ENCODE measurements at regions not wholly inside any gene's neighbourhood (a gene's known extent, or its start where the extent isn't known, plus 50 kb on each side); places are given as distances from the start of the nearest gene placed in this dataset.

DNA sequence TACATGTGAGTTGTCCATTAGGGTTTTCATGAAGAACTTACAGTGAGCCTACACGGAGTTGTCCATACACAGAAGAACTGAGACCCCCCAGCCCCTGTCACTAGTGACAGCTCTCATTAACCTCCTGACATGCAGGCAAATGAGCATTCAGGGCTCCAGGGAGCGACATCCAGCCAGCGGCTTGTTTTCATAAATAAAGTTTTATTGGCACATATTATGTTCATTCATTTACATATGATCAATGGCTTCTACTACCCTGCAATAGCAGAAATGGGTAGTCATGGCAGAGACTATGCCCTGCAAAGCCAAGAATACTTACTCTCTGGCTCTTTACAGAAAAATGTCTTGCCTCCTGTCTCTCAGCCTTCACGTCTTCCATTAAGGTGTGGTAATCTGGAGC, 553.5 kb downstream of the EDEM1 start:
- DNase-seq (ENCODE audit: low read depth, low spot score) (no peak), FAIRE-seq (no peak)
- no peak overlapping the region for H3K27ac ChIP-seq (ENCODE audit: insufficient read depth, low read depth, low read length)
- no peak overlapping the region for H2AFZ ChIP-seq (ENCODE audit: low read depth, low read length)
- H3K79me2 ChIP-seq (ENCODE audit: control insufficient read depth, insufficient read depth, low read length): no peaks in the 10 kb centered on the region
- intact Hi-C loops (cut with micrococcal nuclease): no loop called here
- H3K9ac ChIP-seq (replicated peaks; ENCODE audit: extremely low read depth, insufficient read depth, low read length): no peak overlapping the region
- BruUV-seq (replicated peaks): no TSS peak
- H4K20me1 ChIP-seq (replicated peaks; ENCODE audit: control insufficient read depth, extremely low read depth, insufficient read depth, low read length): no peaks in the 10 kb centered on the region
- no peak overlapping the region for H3K4me2 ChIP-seq (ENCODE audit: insufficient read depth, low read length)
- ChIA-PET POLR2A (no interaction called here), CTCF (no interaction called here)
- dilution Hi-C loops (cut with MboI; ENCODE audit: extremely low pct_ligation_motif_present, low sequenced_read_pairs): no loop called here
- H3K36me3 ChIP-seq (ENCODE audit: control insufficient read depth in 2 of 2, extremely low read depth in 1 of 2, insufficient read depth in 2 of 2, low read length in 2 of 2): no peaks in the 10 kb centered on the region
- H3K27me3 ChIP-seq (ENCODE audit: control insufficient read depth in 2 of 2, insufficient read depth in 2 of 2, low read length in 2 of 2): no peaks in the 10 kb centered on the region
- H3K4me3 ChIP-seq (replicated peaks in 1 of 3; ENCODE audit: insufficient read depth in 1 of 3, low read depth in 1 of 3, low read length in 3 of 3): no peak overlapping the region
- H3K9me1 ChIP-seq (replicated peaks; ENCODE audit: control insufficient read depth, extremely low read depth, insufficient read depth, low read length): no peaks in the 10 kb centered on the region
- H3K4me1 ChIP-seq (ENCODE audit: control insufficient read depth, extremely low read depth, insufficient read depth, low read length): no peaks in the 10 kb centered on the region
- H3K9me3 ChIP-seq (replicated peaks; ENCODE audit: control insufficient read depth, insufficient read depth, low read length): no peaks in the 10 kb centered on the region
- TF ChIP-seq GATA2 (IDR thresholded peaks at IDR 0.05; ENCODE audit: insufficient read depth, insufficient read length, low read depth, low read length) (no peak), POLR2AphosphoS5 (IDR thresholded peaks at IDR 0.05; ENCODE audit: insufficient read depth, low read depth, low read length) (no peak), MYC (IDR thresholded peaks at IDR 0.05; ENCODE audit: low read depth, low read length) (no peak), FOS (IDR thresholded peaks at IDR 0.05; ENCODE audit: borderline replicate concordance, insufficient read depth, low read length) (no peak), EZH2 (IDR thresholded peaks at IDR 0.05; ENCODE audit: borderline replicate concordance, low read depth, low read length, severe bottlenecking) (no peak), JUN (IDR thresholded peaks at IDR 0.05; ENCODE audit: borderline replicate concordance, insufficient read depth, insufficient read length, low read depth) (no peak), POLR2A (IDR thresholded peaks at IDR 0.05; ENCODE audit: low read depth, low read length) (no peak)
- TF ChIP-seq, protein P1, sequence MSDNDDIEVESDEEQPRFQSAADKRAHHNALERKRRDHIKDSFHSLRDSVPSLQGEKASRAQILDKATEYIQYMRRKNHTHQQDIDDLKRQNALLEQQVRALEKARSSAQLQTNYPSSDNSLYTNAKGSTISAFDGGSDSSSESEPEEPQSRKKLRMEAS (IDR thresholded peaks at IDR 0.05; ENCODE audit: insufficient read depth, insufficient read length): no peak
- TF ChIP-seq, protein P2, sequence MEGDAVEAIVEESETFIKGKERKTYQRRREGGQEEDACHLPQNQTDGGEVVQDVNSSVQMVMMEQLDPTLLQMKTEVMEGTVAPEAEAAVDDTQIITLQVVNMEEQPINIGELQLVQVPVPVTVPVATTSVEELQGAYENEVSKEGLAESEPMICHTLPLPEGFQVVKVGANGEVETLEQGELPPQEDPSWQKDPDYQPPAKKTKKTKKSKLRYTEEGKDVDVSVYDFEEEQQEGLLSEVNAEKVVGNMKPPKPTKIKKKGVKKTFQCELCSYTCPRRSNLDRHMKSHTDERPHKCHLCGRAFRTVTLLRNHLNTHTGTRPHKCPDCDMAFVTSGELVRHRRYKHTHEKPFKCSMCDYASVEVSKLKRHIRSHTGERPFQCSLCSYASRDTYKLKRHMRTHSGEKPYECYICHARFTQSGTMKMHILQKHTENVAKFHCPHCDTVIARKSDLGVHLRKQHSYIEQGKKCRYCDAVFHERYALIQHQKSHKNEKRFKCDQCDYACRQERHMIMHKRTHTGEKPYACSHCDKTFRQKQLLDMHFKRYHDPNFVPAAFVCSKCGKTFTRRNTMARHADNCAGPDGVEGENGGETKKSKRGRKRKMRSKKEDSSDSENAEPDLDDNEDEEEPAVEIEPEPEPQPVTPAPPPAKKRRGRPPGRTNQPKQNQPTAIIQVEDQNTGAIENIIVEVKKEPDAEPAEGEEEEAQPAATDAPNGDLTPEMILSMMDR (IDR thresholded peaks at IDR 0.05; ENCODE audit: extremely low read depth in 1 of 2, insufficient read depth in 1 of 2, low read depth in 1 of 2, low read length in 2 of 2): no peak

Data from endothelial cell of umbilical vein (primary cell).